HepG2 (cell line): ENCODE measurements at regions not wholly inside any gene's neighbourhood (a gene's known extent, or its start where the extent isn't known, plus 50 kb on each side); places are given as distances from the start of the nearest gene placed in this dataset.

Source experiments
- ATAD3A ChIP-seq: sonication (generic); formaldehyde crosslinking; IDR thresholded peaks from 2 replicates; pipeline ENCODE4 v1.4.0; 2020; ENCODE audit warnings: missing genetic modification reagents
- ATF4 ChIP-seq, 2 experiments: fragments of 450-650 bp in 1 of 2; sonication (generic) in 1 of 2; formaldehyde crosslinking; IDR thresholded peaks; 2 replicates each; pipeline versions ENCODE4 v1.5.0 to v1.8.0; 2020 to 2022; ENCODE audit warnings: mild to moderate bottlenecking in 1 of 2, missing genetic modification reagents in 1 of 2
- GMEB1 ChIP-seq: sonication (generic); formaldehyde crosslinking; IDR thresholded peaks from 2 replicates; pipeline ENCODE4 v1.5.1; 2020; ENCODE audit warnings: missing genetic modification reagents, mild to moderate bottlenecking, borderline replicate concordance
- HDAC6 ChIP-seq: fragments of 200-600 bp; sonication (generic); IDR thresholded peaks from 2 replicates; pipeline ENCODE4 v1.7.0; 2017; ENCODE audit warnings: mild to moderate bottlenecking, antibody characterized with exemption, low read length, low read depth
- HNF4A ChIP-seq: sonication (generic); formaldehyde crosslinking; IDR thresholded peaks from 2 replicates; pipeline ENCODE4 v1.4.0; 2020; ENCODE audit warnings: missing genetic modification reagents
- HOXD1 ChIP-seq: sonication (generic); formaldehyde crosslinking; IDR thresholded peaks from 2 replicates; pipeline ENCODE4 v1.5.0; 2020; ENCODE audit warnings: missing genetic modification reagents
- MAFK ChIP-seq, 2 experiments: IDR thresholded peaks in 1 of 2; conservative IDR thresholded peaks in 1 of 2; 2 replicates each; pipeline ENCODE4 v1.6.1; 2011; ENCODE audit warnings: improper control_type of control experiment in 2 of 2, low read length in 2 of 2
- NCOR1 ChIP-seq: fragments of 200-600 bp; sonication (generic); IDR thresholded peaks from 2 replicates; pipeline ENCODE4 v1.7.0; 2017; ENCODE audit warnings: antibody characterized with exemption, low read length, borderline replicate concordance
- SAP130 ChIP-seq: IDR thresholded peaks from 2 replicates; pipeline ENCODE4 v1.6.1; 2016; ENCODE audit warnings: low read depth
- SMAD3 ChIP-seq: sonication (generic); formaldehyde crosslinking; IDR thresholded peaks from 2 replicates; pipeline ENCODE4 v1.4.0; 2020; ENCODE audit warnings: missing genetic modification reagents
- ZEB1 ChIP-seq: IDR thresholded peaks from 2 replicates; pipeline ENCODE4 v1.6.1; 2012; ENCODE audit warnings: mild to moderate bottlenecking, low read depth, inconsistent platforms; ENCODE audit not compliant: insufficient replicate concordance
- ZFY ChIP-seq: sonication (generic); formaldehyde crosslinking; IDR thresholded peaks from 2 replicates; pipeline ENCODE4 v1.4.0; 2020; ENCODE audit warnings: missing genetic modification reagents
- ZHX1 ChIP-seq: sonication (generic); formaldehyde crosslinking; IDR thresholded peaks from 2 replicates; pipeline ENCODE4 v1.8.1; 2022; ENCODE audit warnings: low read depth, mild to moderate bottlenecking, missing genetic modification reagents
- ZKSCAN1 ChIP-seq: fragments of 150-350 bp; IDR thresholded peaks from 2 replicates; pipeline ENCODE4 v1.6.1; 2014; ENCODE audit warnings: low read length
- ZNF207 ChIP-seq: fragments of 450-650 bp; IDR thresholded peaks from 2 replicates; pipeline ENCODE4 v1.6.1; 2016; ENCODE audit warnings: antibody characterized with exemption, borderline replicate concordance
- ZNF503 ChIP-seq: sonication (generic); formaldehyde crosslinking; IDR thresholded peaks from 2 replicates; pipeline ENCODE4 v1.4.0; 2020; ENCODE audit warnings: missing genetic modification reagents
- ZNF574 ChIP-seq: sonication (generic); formaldehyde crosslinking; IDR thresholded peaks from 2 replicates; pipeline ENCODE4 v1.4.0; 2020; ENCODE audit warnings: missing genetic modification reagents
- ZNF629 ChIP-seq: sonication (generic); formaldehyde crosslinking; conservative IDR thresholded peaks from 2 replicates; pipeline ENCODE4 v1.5.0; 2020; ENCODE audit warnings: missing genetic modification reagents
- ZNF878 ChIP-seq: sonication (generic); formaldehyde crosslinking; IDR thresholded peaks from 2 replicates; pipeline ENCODE4 v1.8.1; 2023; ENCODE audit warnings: mild to moderate bottlenecking, missing genetic modification reagents, moderate library complexity

GRCh38 chr3:67296039-67296892, 298.2 kb downstream of the KBTBD8 start (continued):
- peak; percentile 70 for TF ChIP-seq ZNF574 (CRISPR knock-in tag)
- TF ChIP-seq ZKSCAN1, result peak; percentile 82
- no peak for TF ChIP-seq ZNF207
- peak; percentile 44 for TF ChIP-seq ZFY (CRISPR knock-in tag)
- 0 out of 2 replicates have a peak, but pooled peaks have one; percentile 53 for TF ChIP-seq HOXD1 (CRISPR knock-in tag)
- TF ChIP-seq HNF4A (CRISPR knock-in tag), result peak; percentile 93
- TF ChIP-seq ZNF878, result peak; percentile 50; the same call in 1 of the 2 replicates
- peak; percentile 89 for TF ChIP-seq SMAD3 (CRISPR knock-in tag)
- no peak for TF ChIP-seq GMEB1 (CRISPR knock-in tag)
- peak in 1 of 2 experiments; percentile 16; a peak in 1 of 4 replicates for TF ChIP-seq MAFK (conservative IDR thresholded peaks at IDR 0.05 in 1 of 2, IDR thresholded peaks at IDR 0.05 in 1 of 2; ENCODE audit: low read length in 2 of 2)
- no peak for TF ChIP-seq ATAD3A (CRISPR knock-in tag)
- peak; percentile 70 for TF ChIP-seq SAP130 (CRISPR knock-in tag)
- TF ChIP-seq ZHX1 (CRISPR knock-in tag), result 0 out of 2 replicates have a peak, but pooled peaks have one; percentile 37
- TF ChIP-seq ZEB1, result no peak
- no peak for TF ChIP-seq HDAC6
- TF ChIP-seq NCOR1, result peak; percentile 88
- peak in 1 of 2 experiments; percentile 98; a peak in 2 of 4 replicates for TF ChIP-seq ATF4 (CRISPR knock-in tag; IDR thresholded peaks at IDR 0.05)
- TF ChIP-seq ZNF629 (CRISPR knock-in tag), result peak; percentile 80
- TF ChIP-seq ZNF503 (CRISPR knock-in tag), result peak; percentile 68; the same call in 1 of the 2 replicates
